ENCODE measurements at regions not wholly inside any gene's neighbourhood (a gene's known extent, or its start where the extent isn't known, plus 50 kb on each side); places are given as distances from the start of the nearest gene placed in this dataset.

DNA sequence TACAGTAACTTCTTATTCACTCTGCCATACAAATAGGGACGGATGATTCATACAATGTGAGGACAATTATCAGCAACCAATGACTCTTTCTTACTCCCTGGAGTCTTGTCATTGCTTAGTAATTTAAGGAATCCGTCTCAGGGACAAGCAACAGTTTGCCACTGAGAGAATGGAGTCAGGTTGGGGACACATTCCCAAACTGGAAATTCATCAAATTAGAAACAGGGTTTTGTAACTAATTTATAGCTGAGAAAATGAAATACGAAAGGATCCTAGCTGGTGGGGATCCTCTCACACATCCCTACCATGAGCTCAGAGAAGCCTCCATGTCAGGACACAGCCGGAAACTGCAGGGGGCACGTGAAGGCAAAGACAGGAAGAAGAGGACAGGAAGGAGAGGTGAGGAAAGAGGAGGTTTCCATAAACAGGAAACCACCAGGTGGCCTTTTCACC lies 50.4 kb upstream of the KDR start:
- DNase-seq, result peak; percentile 51

DNA sequence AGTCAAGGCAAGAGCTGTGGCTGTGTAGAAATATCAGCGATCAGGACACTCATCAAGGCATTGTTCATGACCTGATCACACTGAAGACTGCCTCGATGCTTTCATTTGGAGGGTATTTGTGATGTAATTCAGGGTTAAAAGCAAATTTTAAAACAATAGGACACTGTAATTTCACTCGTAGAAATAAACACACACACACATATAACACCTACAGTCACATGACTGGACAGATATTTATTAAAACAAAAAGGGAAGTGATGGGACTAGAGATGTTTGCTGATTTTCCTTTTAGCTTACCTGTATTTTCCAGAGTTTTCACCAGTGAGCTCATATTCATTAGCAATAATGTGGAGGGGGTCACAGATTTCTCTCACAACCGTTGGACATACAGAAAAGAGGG lies 51.1 kb upstream of the KDR start:
- no peak for DNase-seq

DNA sequence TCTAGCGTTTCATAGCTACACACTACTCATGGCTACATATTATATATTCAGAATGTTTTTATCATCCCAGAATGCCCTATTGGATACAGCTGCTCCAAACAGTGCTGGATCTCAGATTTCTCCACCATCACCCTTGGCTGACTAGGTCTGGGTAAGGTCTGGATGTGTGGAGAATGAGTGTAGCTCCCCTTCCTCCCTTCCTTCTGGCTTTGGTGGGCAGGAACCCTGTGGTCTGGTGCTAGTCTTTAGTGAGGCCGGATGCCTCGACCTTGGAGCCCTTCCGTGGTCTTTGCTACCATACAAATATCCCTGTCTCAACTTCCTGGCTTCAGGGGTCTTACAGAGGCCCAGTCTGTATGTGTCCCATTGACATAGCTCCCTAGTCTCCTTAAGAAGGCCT lies 52.1 kb upstream of the KDR start:
- DNase-seq, result no peak

DNA sequence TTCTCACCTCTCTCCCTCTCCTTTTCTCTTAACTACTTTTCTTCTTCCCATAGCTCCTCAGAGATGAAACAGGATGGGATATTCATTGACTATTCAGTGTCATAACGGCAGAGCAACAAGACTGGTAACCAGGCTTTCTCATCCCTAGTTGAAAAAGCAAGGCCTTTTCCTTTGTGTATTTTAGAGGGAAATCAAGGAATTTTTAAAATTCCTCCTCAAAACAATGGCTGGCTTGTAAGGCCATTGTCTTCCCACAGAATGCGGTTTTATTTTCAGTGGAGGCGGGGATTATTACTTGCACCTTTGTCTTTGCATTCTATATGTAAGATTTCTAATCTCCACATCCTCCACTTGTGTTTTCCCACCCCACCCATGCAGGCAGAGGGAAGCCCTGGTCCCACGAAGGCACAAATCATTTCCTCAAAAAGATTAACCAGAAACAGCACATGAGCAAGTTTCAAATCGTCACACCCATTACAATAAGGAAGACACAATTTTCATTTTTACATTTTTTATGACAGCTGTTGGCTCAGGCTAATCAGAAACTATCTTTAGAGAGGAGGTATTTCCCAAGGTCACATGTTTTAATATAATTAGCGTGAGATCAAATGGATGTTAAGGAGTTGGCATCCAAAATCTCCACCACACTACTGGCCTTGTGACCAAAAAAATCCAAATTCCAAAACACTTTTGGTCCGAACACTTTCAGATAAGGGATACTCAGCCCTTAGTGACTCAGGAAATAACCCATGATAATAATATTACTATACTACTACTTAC lies 53.0 kb upstream of the KDR start:
- DNase-seq, result no peak

DNA sequence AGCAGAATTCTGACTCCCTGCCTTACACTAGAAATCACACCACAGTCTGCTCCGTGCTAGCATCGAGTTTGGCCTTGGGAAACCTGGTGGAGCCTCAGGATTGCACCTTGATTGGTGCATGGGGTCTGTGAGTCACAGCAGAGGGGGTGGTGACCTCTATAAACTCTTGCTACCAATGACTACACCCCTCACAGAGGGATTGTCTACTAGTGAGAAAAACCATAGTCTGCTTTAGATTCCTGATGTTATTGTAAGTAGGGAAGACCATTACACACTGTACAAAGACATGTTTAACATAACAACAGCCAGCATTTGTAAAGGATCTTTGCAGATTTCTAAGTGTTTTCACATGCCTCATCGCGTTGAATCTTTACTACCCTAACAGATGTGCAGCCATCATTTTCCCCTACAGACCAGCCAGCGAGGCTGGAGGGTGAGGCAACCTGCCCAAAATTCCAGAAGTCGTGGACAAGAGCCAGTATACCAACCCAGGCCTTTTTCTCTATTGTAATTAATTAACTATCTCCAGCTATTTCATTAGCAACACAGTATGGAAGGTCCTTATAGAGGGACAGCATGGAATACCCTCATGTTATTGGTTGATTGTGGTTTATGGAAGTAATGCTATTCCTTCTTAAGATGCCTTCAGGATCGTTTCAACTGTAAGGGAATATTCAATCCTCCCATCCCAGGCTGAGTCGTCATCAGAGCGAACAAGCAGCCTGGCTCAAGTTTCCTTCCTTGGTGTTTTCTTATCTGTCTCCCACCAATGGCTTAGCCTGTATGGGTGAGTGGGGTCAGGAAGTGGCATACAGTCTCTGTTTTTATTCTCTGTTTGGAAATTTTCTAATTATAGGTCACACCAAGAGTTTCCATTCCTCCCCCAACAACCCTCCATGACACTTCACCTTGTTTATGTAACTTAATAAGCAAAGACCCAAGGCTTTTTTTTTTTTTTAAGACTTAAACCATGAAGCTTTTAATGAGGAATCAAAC lies 55.9 kb upstream of the KDR start:
- DNase-seq, result no peak

DNA sequence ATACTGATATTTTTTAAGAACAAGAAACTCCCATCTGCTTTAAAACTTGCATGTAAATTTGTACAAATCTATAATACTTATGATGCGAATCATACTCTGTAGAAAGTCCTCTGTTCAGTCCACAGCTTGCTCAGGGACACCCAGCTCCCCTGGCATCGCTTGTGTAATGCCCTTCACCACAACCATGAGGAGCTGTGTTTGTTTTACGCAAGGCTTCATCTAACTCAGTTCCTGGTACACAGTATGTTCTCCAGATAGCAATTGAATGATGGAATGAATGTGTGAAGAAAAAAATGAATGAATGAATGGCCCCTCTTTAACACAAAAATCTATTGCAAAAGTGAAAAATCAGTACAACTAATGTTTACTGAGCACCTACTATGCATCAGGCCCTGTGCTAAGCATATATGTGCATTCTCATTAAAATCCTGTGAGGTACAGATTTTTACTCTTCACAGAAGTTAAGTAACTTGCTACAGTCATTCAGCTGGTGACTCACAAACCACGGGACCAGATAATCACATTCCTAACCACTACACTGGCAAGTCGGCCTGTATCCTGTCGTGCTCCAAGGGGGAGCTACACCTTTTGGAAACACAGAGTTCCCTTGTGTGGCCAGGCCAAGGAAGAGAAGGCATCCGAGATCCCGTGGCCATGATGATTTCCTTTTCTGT lies 58.7 kb upstream of the KDR start:
- DNase-seq, result peak; percentile 89

DNA sequence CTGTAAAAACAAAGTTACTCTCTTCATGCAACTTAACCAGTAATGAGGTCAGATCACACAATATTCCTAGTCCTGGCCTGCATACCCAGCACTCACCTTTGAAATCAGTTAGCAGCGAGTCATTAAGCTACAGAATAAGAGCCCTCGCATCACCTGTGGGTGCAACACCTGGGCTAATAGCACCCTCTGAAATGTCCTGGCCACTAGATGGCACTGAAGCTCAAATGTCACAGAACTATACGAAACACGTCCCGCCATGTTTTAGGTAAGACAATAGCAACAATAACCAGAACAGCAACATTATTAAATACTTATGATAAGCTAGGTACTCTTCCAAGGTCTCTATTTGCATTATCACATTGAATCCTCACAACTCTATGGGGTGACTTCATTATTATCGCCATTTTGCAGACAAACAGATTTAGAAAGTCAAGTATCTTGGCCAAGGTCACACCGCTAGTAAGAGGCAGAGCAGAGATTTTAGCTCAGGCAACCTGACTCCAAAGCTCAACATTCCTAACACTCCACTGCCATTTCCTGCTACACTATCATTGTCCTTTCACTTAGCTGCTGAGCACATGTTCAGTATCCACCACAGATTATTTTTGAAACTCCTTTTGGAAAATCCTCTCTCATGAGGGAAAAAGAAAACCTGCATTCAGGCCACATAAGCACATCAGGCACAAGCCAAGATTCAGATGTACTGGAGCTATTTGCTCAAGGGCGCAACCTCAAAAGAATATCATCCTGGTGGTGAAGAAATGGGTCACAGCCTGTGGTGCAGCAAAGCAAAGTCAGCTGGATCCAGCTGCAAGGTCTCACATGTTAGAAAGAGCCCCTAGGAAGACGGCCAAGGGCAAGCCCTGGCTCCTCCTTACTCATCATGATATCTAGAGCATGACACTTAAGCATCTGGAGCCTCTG lies 59.5 kb upstream of the KDR start:
- peak; percentile 75 for DNase-seq

DNA sequence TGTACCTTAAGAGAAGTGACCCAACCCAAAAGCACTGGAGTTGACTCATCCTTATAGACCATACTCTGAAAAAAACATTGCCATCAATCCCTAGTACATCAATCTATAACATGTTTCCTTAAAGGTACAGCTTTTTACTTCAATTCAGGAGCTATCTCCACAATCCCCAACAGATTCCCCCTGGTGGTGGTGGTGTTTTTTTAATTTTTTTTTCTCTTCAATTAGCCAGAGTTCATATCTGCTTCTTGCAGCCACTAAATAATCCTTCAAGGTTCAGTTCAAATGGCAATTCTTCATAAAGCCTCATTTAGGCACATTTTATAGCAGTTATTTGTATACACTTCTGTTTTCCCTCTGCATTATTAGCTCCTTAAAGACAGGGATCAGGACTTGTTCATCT lies 60.7 kb upstream of the KDR start:
- DNase-seq, result no peak

DNA sequence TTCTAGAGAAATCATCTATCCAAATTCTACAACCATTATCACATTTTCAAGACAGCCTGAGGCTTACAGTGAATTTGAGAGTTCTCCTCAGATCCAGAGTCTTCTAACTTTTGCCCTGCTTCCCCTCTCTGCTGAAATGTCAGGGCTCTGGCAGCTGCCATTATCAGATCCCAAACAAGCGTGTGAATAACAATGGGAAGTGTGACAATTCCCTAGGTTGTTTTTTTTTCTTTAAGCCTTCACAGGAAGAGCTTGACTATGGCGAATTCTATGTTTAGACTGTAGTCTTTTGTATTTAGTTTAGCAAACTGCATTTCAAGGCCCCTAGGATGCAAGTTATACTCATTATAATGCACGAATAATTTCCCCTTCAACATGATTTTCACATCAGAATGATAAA lies 61.3 kb upstream of the KDR start:
- DNase-seq, result no peak

DNA sequence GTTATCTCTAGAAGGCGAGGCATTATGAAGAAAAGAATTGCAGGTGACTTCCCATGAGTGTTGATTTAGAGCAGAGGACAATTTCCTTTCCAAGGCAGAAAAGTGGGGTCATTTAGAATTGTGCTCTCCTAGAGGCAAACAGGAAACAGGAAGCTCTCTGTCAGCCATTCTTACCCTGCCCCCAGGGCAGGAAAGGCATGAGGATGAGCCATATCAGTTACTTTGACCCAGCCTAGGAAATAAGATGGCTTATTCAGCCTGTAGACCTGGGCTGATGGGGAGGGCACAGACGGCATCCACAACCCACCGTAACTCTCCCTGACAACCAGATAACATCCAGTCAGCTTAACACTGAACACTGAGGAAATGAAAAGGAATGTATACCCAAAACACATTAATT lies 88.8 kb upstream of the KDR start:
- no peak for DNase-seq

DNA sequence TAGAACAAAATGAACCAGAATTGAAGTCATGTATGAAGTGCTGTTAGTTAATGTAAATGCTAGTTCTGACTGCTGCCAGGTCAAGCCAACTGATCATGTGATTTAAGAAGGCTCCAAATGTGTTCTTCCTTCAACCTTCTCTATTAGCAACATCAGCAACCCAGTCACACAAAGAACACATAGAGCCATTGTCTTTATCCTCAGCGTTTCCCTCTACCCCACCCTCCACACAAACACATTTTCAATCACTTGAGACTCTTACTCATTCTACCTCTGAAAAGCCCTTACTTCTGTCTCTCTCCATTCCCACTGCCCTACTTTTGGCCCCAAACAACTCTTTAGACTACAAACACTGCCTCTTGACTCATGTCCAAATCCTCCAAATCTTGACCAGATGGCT lies 89.7 kb upstream of the KDR start:
- DNase-seq, result no peak

DNA sequence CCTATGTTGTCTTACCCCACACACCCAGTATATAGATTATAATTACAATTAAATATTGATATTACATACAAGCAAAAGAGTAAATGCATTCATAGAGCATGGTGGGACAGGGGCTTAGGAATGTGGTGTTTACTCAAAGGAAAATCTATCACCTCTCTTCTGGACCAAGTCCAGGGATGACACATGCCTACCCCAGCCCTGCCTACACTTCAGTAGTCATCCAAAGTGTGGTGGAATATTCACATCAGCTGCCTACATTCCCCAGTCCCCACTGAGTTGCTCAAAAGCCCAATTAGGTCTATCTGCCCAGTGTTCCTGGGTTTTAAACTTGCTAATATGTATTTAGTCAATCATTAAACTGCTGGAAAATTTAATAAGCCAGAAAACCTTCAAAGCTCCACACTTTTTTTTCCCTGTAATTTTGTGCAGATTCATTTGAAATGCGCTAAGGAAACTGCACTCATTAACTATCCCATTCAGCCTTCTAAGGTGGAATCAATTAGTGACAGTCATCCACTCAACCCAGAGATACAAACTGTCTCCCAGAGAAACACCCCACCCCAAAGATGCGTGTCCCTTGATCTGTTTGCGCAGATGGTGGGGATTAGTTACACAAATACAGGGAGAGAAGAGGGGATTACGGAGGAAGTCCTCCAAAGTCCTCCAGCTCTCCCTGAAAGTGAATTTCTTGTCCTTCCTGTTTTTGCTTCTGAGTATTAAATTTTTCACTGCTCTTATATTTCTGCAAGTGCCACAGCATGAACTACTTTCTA lies 91.7 kb upstream of the KDR start:
- DNase-seq, result no peak

DNA sequence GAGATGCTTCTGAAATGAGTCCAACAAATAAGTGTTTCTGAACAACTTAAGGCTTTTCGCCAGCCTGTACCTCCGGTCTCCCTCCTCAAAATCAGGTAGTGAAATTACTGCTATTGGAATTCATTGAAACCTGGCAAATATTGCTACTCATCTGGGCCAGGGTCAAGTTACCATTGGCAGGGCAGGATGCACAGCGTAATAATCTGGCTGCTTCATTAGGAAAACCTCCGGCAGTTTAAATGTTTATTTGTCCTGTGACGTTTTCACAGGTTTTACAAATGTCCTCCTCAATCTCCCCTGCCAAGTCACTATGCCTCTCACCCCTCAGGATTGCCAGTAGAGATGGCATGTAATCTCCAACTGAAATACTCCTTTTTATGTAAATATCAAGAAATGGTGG lies 92.6 kb upstream of the KDR start:
- no peak for DNase-seq

DNA sequence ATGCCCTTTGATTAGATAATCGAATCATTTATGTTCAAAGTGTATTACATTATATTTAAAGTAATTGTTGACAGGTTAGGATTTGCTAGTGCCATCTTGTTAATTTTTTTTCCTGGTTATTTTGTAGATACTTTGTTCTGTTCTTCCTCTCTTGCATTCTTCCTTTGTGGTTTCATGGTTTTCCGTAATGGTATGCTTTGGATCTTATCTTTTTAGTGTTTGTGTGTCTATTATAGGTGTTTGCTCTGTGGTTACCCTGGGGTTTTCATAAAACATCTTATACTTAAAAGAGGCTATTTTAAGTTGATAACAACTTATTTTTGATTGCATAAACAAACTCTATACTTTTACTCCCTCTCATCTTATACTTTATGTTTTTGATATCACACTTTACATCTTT lies 108.2 kb upstream of the SRD5A3 start:
- DNase-seq, result no peak

DNA sequence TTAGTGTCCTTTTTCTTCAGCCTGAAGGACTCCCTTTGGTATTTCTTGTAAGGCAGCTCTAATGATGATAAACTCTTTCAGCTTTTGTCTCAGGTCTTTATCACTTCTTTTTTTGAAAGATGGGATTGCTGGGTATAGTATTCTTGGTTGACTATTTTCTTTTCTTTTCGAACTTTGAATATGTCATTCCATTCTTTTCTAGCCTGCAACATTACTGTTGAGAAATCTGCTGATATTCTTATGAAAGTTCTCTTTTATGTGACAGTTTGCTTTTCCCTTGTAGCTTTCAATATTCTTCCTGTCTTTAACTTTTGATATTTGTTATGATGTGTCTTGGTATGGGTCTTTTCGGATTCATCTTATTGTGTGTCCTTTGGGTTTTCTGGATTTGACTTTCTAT lies 107.6 kb upstream of the SRD5A3 start:
- no peak for DNase-seq

DNA sequence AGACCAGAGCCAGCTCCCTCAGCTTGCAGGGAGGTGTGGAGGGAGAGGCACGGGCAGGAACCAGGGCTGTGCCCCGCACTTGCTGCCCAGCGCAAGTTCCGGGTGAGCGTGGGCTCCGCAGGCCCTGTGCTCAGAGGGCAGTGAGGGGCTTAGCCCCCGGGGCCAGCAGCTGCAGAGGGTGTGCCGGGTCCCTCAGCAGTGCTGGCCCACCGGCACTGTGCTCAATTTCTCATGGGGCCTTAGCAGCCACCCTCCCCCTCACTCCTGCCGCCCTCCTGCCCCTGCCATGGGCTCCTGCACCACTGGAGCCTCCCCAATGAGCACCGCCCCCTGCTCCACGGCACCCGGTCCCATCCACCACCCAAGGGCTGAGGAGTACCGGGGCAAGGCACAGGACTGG lies 104.6 kb upstream of the SRD5A3 start:
- no peak for DNase-seq

DNA sequence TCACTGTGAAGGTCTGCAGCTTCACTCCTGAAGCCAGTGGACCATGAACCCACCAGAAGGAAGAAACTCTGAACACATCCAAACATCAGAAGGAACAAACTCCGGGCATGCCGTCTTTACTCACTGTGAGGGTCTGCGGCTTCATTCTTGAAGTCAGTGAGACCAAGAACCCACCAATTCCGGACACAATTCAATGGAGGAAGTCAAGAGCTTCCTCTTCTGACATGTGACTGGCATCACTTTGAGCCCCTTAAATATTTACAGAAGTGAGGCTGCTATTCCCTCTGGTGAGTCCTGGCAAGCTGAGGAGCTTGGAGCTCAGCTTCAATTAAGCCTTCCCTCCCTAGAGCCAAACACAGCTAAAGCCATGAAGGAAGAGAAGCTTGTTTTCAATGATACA lies 103.5 kb upstream of the SRD5A3 start:
- no peak for DNase-seq

DNA sequence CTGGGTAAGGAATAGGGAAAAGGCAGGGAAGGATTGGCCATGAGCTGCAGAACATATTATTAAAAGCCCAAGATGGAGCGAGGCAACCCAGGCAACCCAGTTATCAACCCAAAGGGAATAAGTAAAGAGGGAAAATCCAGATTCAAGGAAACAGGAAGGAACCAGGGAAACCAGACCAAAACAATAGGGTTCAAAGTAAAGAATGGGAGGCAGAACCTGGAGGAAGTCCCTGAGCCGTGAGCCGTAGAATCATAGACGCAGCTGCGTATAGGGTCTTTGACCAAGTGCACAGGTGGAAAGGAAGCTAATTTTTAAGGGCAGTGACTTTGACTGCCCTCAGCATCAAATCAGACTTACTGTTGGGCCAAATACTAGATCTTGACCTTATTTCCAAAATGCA lies 98.5 kb upstream of the SRD5A3 start:
- no peak for DNase-seq

DNA sequence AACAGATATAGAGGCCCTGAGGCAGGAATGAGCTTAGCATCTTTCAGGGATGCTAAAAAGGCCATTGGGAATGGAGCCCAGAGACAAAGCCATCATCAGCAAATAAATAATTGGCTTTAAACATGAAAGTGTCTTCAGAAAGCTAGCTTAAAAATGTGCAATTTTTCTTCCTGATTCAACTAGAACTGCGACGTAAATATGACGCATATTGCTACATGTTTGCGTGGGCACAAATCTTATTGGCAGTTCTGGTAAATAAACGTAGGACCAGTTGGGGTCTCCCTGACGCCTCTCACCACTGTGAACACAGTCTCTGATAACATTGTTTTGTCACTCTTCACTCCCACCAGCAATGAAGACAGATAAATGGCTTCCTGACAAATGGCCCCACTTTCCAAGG lies 97.3 kb upstream of the SRD5A3 start:
- no peak for DNase-seq

DNA sequence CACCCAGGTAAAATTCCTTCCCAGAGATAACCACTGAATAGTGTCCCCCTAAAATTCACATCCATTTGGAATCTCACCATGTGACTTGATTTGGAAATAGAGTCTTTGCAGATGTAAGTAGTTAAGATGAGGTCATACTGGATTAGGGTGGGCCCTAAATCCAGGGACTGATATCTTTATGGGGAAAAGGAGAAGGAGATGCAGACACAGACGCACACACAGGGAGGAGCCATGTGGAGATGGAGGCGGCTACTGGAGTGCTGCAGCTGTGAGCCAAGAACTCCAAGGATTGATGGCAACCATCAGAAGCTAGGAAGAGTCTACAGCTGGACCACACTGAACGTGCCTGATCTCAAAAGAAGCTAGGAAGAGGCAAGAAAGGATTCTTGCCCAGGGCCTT lies 96.6 kb upstream of the SRD5A3 start:
- no peak for DNase-seq

DNA sequence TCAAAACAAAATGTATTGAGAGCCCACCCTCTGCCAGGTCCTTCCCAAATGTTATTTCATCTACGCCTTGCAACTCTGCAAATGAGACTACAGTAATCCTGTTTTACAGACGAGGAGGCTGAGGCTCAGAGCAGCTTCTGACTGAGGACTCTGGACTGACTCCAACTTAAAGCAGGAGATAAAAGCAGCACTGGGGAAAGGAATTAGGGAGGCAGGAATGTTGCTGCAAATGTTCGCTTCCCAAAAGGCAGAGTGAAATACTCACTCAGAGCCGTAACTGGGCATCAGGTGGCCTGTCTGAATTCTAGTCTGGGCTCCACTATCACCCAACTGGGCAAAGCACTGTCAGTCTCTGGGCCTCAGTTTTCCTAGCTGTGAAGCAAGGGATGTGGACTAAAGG lies 94.7 kb upstream of the SRD5A3 start:
- DNase-seq, result no peak

DNA sequence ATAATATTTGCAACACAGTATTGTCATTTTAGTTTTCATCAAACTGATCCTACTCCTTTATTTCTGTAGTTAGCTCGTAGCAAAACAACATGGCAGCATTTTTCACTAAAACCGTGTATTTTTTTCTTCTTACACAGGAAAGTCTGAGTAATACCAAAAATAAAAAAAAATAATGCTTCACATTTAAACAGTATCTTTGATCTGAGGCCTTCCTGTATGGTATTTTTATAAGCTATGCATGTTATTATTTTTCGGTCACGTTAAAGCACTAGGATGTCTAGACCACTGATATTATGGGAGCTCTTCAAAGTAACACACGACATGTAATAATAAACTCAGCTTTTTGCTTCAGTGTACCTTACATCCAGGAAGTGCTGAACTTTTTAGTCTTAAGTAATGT lies 94.1 kb upstream of the SRD5A3 start:
- no peak for DNase-seq

Measured in HCEC 1CT (cell line).